ENCODE measurements at regions not wholly inside any gene's neighbourhood (a gene's known extent, or its start where the extent isn't known, plus 50 kb on each side); places are given as distances from the start of the nearest gene placed in this dataset.

DNA sequence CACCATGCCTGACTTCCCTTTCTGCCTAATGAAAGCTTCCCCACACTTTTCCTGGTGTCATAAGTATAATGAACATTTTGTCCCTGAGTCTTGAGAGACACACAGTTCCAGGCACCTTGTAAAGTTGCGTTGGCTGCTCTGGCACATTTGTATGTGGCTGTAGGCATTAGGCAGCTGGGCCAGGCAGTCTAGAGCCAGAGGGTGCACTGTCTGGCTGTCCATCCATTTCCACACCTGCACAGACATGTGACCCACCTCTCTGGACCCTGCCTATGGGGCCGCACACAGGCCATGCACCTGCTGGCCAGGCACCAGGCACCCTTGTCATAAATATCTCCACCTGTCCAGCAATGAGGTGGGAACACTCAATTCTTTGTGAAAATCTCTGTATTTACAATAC is 54.7 kb upstream of the ANTXRL start (continued):
- TF ChIP-seq, protein P1, sequence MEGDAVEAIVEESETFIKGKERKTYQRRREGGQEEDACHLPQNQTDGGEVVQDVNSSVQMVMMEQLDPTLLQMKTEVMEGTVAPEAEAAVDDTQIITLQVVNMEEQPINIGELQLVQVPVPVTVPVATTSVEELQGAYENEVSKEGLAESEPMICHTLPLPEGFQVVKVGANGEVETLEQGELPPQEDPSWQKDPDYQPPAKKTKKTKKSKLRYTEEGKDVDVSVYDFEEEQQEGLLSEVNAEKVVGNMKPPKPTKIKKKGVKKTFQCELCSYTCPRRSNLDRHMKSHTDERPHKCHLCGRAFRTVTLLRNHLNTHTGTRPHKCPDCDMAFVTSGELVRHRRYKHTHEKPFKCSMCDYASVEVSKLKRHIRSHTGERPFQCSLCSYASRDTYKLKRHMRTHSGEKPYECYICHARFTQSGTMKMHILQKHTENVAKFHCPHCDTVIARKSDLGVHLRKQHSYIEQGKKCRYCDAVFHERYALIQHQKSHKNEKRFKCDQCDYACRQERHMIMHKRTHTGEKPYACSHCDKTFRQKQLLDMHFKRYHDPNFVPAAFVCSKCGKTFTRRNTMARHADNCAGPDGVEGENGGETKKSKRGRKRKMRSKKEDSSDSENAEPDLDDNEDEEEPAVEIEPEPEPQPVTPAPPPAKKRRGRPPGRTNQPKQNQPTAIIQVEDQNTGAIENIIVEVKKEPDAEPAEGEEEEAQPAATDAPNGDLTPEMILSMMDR (IDR thresholded peaks at IDR 0.05; ENCODE audit: control extremely low read depth in 1 of 3, insufficient read depth in 1 of 3, low read depth in 1 of 3, low read length in 3 of 3) = no peak
